Choroid plexus epithelial cell (primary cell): ENCODE measurements at regions not wholly inside any gene's neighbourhood (a gene's known extent, or its start where the extent isn't known, plus 50 kb on each side); places are given as distances from the start of the nearest gene placed in this dataset.

Experiments used
- DNase-seq: peaks from one replicate; pipeline ENCODE4 v3.0.0-alpha.2; 2010; ENCODE audit warnings: low read depth
- H3K4me3 ChIP-seq: 2 replicates; pipeline ENCODE4 v1.5.1; 2011; ENCODE audit warnings: low read depth, mild to moderate bottlenecking, control low read depth, low read length, moderate library complexity
- TF ChIP-seq, protein P1 (sequence below): conservative IDR thresholded peaks from 2 replicates; pipeline ENCODE4 v1.5.1; 2011; ENCODE audit warnings: low read depth, mild to moderate bottlenecking, control low read depth, inconsistent platforms, low read length, moderate library complexity

DNA sequence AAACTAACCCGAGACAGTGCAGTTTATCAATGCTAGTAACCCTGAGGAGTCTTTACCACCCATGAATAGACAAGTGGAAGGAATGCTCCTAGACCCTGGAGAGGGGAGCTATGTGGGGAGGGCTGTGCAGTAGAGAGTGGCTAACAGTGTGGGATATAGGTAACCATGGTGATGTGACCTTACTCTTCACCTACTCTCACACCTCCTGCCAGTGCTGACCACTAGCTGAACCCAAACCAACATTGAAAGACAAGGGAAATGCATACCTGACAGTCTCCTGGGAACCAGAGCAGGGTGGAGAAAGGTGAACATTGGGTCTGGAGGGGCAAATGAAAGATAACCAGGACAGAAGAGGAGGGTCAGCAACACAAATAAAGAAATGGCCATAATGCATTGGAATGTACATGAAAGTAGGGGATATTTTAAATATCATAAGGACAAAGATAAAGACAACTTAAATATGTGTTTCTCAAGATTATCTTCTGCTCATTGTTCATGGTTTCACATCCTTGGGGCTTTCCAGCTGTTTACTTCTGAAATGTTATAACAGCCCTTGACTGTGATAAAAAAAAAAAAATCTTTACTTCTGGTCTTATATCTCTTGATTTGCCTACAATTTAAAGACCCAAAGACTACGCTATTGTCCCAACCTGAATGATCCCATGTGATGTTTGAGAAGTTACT, 983.3 kb upstream of the TENM4 start:
- DNase-seq = no peak

DNA sequence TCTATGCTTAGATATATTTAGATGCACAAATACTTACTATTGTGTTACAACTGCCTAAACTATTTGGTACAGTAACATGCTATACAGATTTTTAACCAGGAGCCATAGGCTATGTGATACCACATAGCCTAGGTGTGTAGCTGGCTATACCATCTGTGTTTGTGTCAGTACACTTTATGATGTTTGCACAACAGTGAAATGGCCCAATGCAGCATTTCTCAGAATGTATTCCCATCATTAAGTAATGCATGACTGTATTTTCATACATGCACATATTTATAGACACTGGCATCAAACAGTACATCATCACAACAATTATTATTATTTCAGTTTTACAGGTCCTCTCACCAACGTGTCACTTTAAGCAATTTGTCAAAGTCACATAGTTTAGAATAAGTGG, 979.5 kb upstream of the TENM4 start:
- no peak for DNase-seq
- no peak overlapping the region for H3K4me3 ChIP-seq
- TF ChIP-seq, protein P1, sequence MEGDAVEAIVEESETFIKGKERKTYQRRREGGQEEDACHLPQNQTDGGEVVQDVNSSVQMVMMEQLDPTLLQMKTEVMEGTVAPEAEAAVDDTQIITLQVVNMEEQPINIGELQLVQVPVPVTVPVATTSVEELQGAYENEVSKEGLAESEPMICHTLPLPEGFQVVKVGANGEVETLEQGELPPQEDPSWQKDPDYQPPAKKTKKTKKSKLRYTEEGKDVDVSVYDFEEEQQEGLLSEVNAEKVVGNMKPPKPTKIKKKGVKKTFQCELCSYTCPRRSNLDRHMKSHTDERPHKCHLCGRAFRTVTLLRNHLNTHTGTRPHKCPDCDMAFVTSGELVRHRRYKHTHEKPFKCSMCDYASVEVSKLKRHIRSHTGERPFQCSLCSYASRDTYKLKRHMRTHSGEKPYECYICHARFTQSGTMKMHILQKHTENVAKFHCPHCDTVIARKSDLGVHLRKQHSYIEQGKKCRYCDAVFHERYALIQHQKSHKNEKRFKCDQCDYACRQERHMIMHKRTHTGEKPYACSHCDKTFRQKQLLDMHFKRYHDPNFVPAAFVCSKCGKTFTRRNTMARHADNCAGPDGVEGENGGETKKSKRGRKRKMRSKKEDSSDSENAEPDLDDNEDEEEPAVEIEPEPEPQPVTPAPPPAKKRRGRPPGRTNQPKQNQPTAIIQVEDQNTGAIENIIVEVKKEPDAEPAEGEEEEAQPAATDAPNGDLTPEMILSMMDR = no peak

More for the DNA sequence above, 983.3 kb upstream of the TENM4 start:
- H3K4me3 ChIP-seq = no peak overlapping the region
- TF ChIP-seq, protein P1 = no peak

DNA sequence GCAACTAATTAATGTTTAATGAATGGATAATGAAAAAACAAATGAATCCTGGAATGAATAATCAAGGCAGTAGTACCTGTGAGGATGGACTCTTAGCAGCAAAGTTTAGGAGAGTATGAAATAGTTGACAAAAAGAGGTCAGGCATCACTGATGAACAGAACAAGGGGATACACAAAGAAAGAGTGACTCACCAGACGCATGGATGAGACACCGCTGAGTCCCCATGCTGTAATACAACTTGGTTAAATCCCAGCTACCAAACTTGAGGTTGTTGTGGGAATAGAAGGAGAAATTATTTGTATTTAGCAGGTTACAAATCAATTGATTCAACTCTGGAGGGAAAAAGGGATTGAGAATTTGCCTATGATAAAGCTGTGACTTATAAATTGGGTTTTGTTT, 976.9 kb upstream of the TENM4 start:
- H3K4me3 ChIP-seq = no peak overlapping the region
- DNase-seq = no peak
- TF ChIP-seq, protein P1 = no peak

DNA sequence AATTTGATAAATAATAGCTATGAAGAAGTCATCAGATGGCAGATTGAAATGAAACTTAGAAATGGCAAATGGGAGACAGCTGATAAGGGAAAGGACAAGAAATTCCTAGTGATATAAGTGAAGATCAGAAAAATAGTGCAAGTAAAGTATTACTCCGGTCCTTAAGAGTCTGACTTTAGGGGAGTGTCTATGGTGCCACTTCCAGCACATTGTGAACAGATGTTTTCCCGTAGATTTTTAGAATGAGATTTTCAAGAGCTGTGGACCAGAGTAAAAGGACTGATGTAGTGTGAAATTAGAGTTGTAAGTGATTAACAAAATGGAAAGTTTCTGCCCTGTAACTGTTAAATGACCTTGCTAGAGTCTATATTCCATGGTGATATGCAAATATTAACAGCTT, 974.8 kb upstream of the TENM4 start:
- H3K4me3 ChIP-seq = no peak overlapping the region
- TF ChIP-seq, protein P1 = no peak
- no peak for DNase-seq

DNA sequence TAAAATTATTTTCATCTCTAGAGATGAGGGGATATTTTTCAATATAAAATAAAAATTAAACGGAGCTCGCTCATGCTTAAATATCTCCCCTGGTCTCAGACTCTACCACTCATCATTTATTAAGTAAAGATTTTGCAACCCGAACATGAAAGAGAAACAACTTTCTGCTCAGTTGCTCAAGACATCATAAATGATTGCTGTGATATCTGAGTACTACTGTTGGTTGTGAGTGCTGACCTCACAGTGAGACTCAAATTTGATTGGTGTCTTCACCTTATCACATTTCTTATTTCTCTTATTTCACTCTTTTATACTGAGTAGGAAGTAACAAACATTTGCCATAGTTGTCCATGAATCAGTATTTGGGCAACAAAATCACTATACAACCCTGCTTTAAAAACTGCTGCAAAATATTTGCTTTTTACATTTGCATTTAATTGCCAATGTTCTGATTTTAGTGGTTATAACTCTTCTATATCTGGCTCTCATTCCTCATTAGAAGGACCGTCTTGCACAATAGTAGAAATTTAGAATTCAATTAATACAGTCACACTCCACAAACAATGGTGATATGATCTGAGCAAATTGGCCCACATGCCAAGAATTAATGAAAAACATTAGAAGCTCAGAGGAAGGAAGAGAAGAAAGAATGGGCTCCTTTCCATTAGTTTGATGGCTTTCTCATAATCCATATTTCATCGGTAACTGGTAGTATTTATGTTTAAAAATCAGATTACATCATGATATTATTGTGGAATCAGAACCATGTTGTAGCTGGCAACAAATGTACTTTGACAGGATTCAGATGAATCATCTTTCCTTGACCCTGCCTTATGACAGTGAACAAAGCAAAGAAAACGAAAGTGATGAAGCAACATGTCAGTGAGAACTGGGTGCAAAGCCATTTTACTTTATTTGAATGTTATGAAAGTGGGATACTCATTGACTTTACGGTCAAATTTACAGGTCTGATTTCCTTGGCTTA, 973.6 kb upstream of the TENM4 start:
- peak; percentile 82 for DNase-seq
- TF ChIP-seq, protein P1 = no peak
- no peak overlapping the region for H3K4me3 ChIP-seq

DNA sequence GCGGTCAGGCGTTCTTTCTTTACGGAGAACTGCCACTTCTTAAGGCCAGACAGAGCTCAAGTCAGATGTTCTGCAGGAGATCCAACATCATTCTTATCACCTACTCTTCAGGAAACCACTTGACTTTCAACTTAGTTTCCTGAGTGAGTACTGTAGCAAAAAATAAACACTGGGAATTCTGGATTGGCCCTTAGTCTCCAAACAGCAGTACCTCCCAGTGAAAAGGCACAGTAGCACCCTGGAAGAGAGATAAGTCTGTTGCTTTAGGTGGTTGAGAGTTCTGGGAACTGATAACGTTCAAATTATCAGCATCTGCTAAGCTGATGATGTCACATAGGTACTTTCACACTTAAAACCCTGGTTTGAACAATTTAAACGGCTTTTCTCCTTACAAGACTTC, 971.8 kb upstream of the TENM4 start:
- TF ChIP-seq, protein P1 = no peak
- no peak overlapping the region for H3K4me3 ChIP-seq
- no peak for DNase-seq
